SU-DHL-6 (cell line): ENCODE measurements at regions not wholly inside any gene's neighbourhood (a gene's known extent, or its start where the extent isn't known, plus 50 kb on each side); places are given as distances from the start of the nearest gene placed in this dataset.
"Not testable (repeated sequence)": the region's sequence is repeated elsewhere in the genome, so short reads cannot be mapped to it uniquely, and the experiment has no call there.

Experiments used
- H2AFZ ChIP-seq: fragments of 200-600 bp; sonication (generic); 2 replicates; pipeline ENCODE4 v1.6.1; 2014; ENCODE audit warnings: low read depth, mild to moderate bottlenecking, moderate library complexity, mixed read lengths, antibody characterized with exemption, low read length; ENCODE audit not compliant: severe bottlenecking
- H3F3A ChIP-seq: fragments of 200-600 bp; shearing (Covaris generic); 2 replicates; pipeline ENCODE4 v1.6.0; 2016; ENCODE audit warnings: antibody characterized with exemption, mild to moderate bottlenecking; ENCODE audit not compliant: insufficient read depth
- H3K27ac ChIP-seq: fragments of 200-600 bp; sonication (generic); 2 replicates; pipeline ENCODE4 v1.5.1; 2016; ENCODE audit warnings: low read depth, mild to moderate bottlenecking, low read length, moderate library complexity, mixed read lengths
- H3K27me3 ChIP-seq: fragments of 200-600 bp; sonication (generic), shearing (Covaris generic); 2 replicates; pipeline ENCODE4 v1.6.0; 2014; ENCODE audit warnings: mild to moderate bottlenecking, low read length
- H3K36me3 ChIP-seq: fragments of 200-600 bp; sonication (generic); 2 replicates; pipeline ENCODE4 v1.6.1; 2014; ENCODE audit warnings: mild to moderate bottlenecking, low read length, mixed read lengths
- H3K4me2 ChIP-seq: fragments of 300-600, 200-600 bp; shearing (Covaris generic), sonication (generic); 2 replicates; pipeline ENCODE4 v1.6.0; 2014; ENCODE audit warnings: low read length, low read depth, mild to moderate bottlenecking; ENCODE audit not compliant: poor library complexity, severe bottlenecking
- H3K4me3 ChIP-seq: fragments of 200-600 bp; sonication (generic); 2 replicates; pipeline ENCODE4 v1.5.1; 2014; ENCODE audit warnings: antibody characterized with exemption, low read length, mild to moderate bottlenecking, mixed read lengths; ENCODE audit not compliant: insufficient read depth, poor library complexity, severe bottlenecking
- H3K79me2 ChIP-seq: fragments of 200-600 bp; sonication (generic); 2 replicates; pipeline ENCODE4 v1.6.1; 2014; ENCODE audit warnings: mild to moderate bottlenecking, low read length, moderate library complexity; ENCODE audit not compliant: insufficient read depth
- H3K9ac ChIP-seq: fragments of 200-600 bp; sonication (generic); 2 replicates; pipeline ENCODE4 v1.7.0; 2014; ENCODE audit warnings: mild to moderate bottlenecking, low read length
- H3K9me2 ChIP-seq: fragments of 200-600 bp; sonication (generic); replicated peaks from 2 replicates; pipeline ENCODE4 v1.6.1; 2014; ENCODE audit warnings: low read length; ENCODE audit not compliant: insufficient read depth
- H3K9me3 ChIP-seq: fragments of 200-600 bp; sonication (generic); 2 replicates; pipeline ENCODE4 v1.6.1; 2014; ENCODE audit warnings: low read length, mixed read lengths; ENCODE audit not compliant: insufficient read depth
- H4K20me1 ChIP-seq: fragments of 200-600 bp; sonication (generic); 2 replicates; pipeline ENCODE4 v1.6.1; 2014; ENCODE audit warnings: low read depth, mild to moderate bottlenecking, antibody characterized with exemption, low read length, moderate library complexity, mixed read lengths
- CTCF ChIP-seq: fragments of 200-600 bp; sonication (generic); IDR thresholded peaks from one replicate; pipeline ENCODE4 v1.5.1; 2017; ENCODE audit warnings: antibody characterized with exemption, mild to moderate bottlenecking, low read length, moderate library complexity; ENCODE audit not compliant: insufficient read depth, poor library complexity, severe bottlenecking
- EZH2phosphoT487 ChIP-seq: fragments of 200-600 bp; sonication (generic), shearing (Covaris generic); conservative IDR thresholded peaks from 2 replicates; pipeline ENCODE4 v1.6.1; 2018; ENCODE audit warnings: mild to moderate bottlenecking, antibody characterized with exemption, low read length, moderate library complexity, mixed read lengths

DNA sequence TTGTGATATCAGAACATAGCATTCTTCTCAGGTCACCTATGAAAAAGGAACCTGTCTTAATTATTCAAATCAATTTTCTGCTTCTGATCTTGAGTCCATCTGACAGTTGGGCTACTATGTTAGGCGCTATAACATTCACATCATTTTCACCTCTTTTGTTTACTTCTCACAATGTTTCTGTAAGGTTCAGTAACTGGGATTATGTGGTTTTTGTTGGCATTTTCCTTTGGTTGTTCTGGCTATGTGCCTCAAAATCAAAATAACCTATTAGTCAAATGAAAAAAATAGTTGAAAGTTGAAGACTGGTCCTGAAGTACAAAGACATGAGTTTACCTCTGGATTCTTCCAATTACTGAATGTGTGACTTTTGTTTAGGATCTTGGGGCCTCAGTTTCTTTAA is 221.3 kb upstream of the SMIM30 start:
- TF ChIP-seq EZH2phosphoT487, result no peak
- no peak for TF ChIP-seq CTCF
- Histone ChIP-seq H3K9me2 (no peaks in the 10 kb centered on the region), H3K4me3 (no peak overlapping the region), H2AFZ (no peak overlapping the region), H3K79me2 (no peaks in the 10 kb centered on the region), H3K36me3 (no peaks in the 10 kb centered on the region), H3K9me3 (no peaks in the 10 kb centered on the region), H3K27ac (no peak overlapping the region), H3F3A (no peaks in the 10 kb centered on the region), H4K20me1 (no peaks in the 10 kb centered on the region), H3K4me2 (no peak overlapping the region), H3K9ac (no peak overlapping the region), H3K27me3 (no peaks in the 10 kb centered on the region)

GRCh38 chr7:113338071-113338696 is 219.8 kb upstream of the SMIM30 start:
- H3K36me3 ChIP-seq, result no peaks in the 10 kb centered on the region
- no peak overlapping the region for H3K4me2 ChIP-seq
- no peak overlapping the region for H2AFZ ChIP-seq
- no peaks in the 10 kb centered on the region for H3K9me3 ChIP-seq
- H3K79me2 ChIP-seq, result no peaks in the 10 kb centered on the region
- H3K4me3 ChIP-seq, result no peak overlapping the region
- H4K20me1 ChIP-seq, result no peaks in the 10 kb centered on the region
- no peaks in the 10 kb centered on the region for H3F3A ChIP-seq
- no peaks in the 10 kb centered on the region for H3K27me3 ChIP-seq
- no peak overlapping the region for H3K27ac ChIP-seq
- H3K9me2 ChIP-seq, result no peaks in the 10 kb centered on the region
- TF ChIP-seq CTCF, result no peak
- TF ChIP-seq EZH2phosphoT487, result no peak
- H3K9ac ChIP-seq, result no peak overlapping the region

DNA sequence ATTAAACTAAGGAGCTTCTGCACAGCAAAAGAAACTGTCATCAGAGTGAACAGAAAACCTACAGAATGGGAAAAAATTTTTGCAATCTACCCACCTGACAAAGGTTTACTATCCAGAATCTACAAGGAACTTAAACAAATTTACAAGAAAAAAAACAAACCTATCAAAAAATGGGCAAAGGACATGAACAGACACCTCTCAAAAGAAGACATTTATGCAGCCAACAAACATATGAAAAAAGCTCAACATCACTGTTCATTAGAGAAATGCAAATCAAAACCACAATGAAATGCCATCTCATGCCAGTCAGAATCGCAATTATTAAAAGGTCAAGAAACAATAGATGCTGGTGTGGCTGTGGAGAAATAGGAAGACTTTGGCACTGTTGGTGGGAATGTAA is 218.5 kb upstream of the SMIM30 start:
- H2AFZ ChIP-seq, H4K20me1 ChIP-seq, H3K9ac ChIP-seq, H3F3A ChIP-seq, H3K27ac ChIP-seq, H3K9me3 ChIP-seq, H3K27me3 ChIP-seq, H3K79me2 ChIP-seq, H3K9me2 ChIP-seq, H3K36me3 ChIP-seq, H3K4me2 ChIP-seq, H3K4me3 ChIP-seq: not testable (repeated sequence)

GRCh38 chr7:113331155-113331898 is 213.0 kb upstream of the SMIM30 start:
- no peaks in the 10 kb centered on the region for H3K9me2 ChIP-seq
- H3K4me3 ChIP-seq, result no peak overlapping the region
- no peaks in the 10 kb centered on the region for H3K79me2 ChIP-seq
- H3K9me3 ChIP-seq, result no peaks in the 10 kb centered on the region
- no peaks in the 10 kb centered on the region for H4K20me1 ChIP-seq
- H2AFZ ChIP-seq, result no peak overlapping the region
- no peaks in the 10 kb centered on the region for H3K27me3 ChIP-seq
- TF ChIP-seq EZH2phosphoT487 (no peak), CTCF (no peak)
- no peak overlapping the region for H3K4me2 ChIP-seq
- no peaks in the 10 kb centered on the region for H3F3A ChIP-seq
- no peak overlapping the region for H3K27ac ChIP-seq
- H3K36me3 ChIP-seq, result no peaks in the 10 kb centered on the region
- no peak overlapping the region for H3K9ac ChIP-seq
